Endothelial cell of umbilical vein (primary cell): ENCODE measurements at regions not wholly inside any gene's neighbourhood (a gene's known extent, or its start where the extent isn't known, plus 50 kb on each side); places are given as distances from the start of the nearest gene placed in this dataset.

Experiments
- CTCF ChIP-seq, 2 donors: IDR thresholded peaks; 1 replicate in 1 of 2; 2 replicates in 1 of 2; pipeline ENCODE4 v1.5.1; 2011; ENCODE audit warnings: low read length in 2 of 2, mild to moderate bottlenecking in 2 of 2, moderate library complexity in 2 of 2, control low read depth in 1 of 2, inconsistent platforms in 1 of 2, low read depth in 1 of 2; ENCODE audit not compliant: insufficient read depth in 1 of 2; ENCODE audit errors: extremely low read depth in 1 of 2
- EZH2 ChIP-seq: IDR thresholded peaks from 2 replicates; pipeline ENCODE4 v1.6.1; 2012; ENCODE audit warnings: borderline replicate concordance, low read depth, mild to moderate bottlenecking, moderate library complexity, low read length, inconsistent platforms; ENCODE audit not compliant: severe bottlenecking
- FOS ChIP-seq: IDR thresholded peaks from 2 replicates; pipeline ENCODE4 v1.6.1; 2011; ENCODE audit warnings: mild to moderate bottlenecking, low read length, moderate library complexity, borderline replicate concordance; ENCODE audit not compliant: insufficient read depth
- JUN ChIP-seq: IDR thresholded peaks from 2 replicates; pipeline ENCODE4 v1.6.1; 2011; ENCODE audit warnings: borderline replicate concordance, low read depth; ENCODE audit not compliant: insufficient read length, insufficient read depth
- MYC ChIP-seq: IDR thresholded peaks from one replicate; pipeline ENCODE4 v1.6.1; 2011; ENCODE audit warnings: mild to moderate bottlenecking, low read depth, low read length
- POLR2A ChIP-seq: IDR thresholded peaks from 2 replicates; pipeline ENCODE4 v1.6.1; 2012; ENCODE audit warnings: low read depth, mild to moderate bottlenecking, control low read depth, low read length

DNA sequence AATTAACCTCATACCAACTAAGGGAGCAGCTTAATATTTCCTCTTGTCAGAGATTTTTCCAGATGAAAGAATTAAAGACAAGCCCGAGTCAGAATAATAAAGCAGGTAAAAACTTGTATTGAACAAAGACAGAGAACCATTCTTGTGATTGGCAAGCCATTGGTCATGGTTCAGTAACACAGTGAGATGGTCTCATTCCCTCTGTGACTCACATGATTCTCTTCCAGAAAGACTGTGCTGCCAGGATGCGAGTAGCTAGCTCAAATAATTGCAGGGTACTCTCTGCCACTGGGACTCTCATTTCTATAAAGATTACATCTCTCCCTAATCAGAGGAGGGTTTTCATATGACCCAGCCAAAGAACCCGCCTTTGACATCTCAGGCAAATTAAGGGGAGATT is 179.4 kb downstream of the PHLDA1 start:
- TF ChIP-seq POLR2A = no peak
- TF ChIP-seq EZH2 = no peak
- TF ChIP-seq FOS = peak; percentile 30
- no peak for TF ChIP-seq CTCF (IDR thresholded peaks at IDR 0.05; ENCODE audit: extremely low read depth in 1 of 2, insufficient read depth in 1 of 2, low read depth in 1 of 2, low read length in 2 of 2)
- TF ChIP-seq MYC = no peak
- no peak for TF ChIP-seq JUN
